GM12878 (cell line): ENCODE measurements at regions not wholly inside any gene's neighbourhood (a gene's known extent, or its start where the extent isn't known, plus 50 kb on each side); places are given as distances from the start of the nearest gene placed in this dataset.

Source experiments
- ATAC-seq: fragments of 200-7000 bp; cut with Tn5 transposase; 3 replicates; pipeline ENCODE4 v1.9.1; 2020; ENCODE audit warnings: mild to moderate bottlenecking, moderate library complexity
- BruUV-seq: library from RNA; stranded (reverse); fragments of 400-500 nt; replicated peaks from 2 replicates; lab custom pipeline; 2021; lab: Mats Ljungman, UMichigan
- CTCF ChIA-PET: fragments of 300-600 bp; sonication (Branson Sonifier 250); formaldehyde crosslinking; extraction: SDS; loops from one replicate; lab custom pipeline; 2021; ENCODE audit warnings: inconsistent platforms; lab: Yijun Ruan, JAX
- POLR2A ChIA-PET: fragments of 350-600 bp; formaldehyde crosslinking; extraction: SDS; loops from one replicate; lab custom pipeline; 2021; ENCODE audit warnings: inconsistent platforms; lab: Charles Lee
- RAD21 ChIA-PET: fragments of 300-600 bp; sonication (Branson Sonifier 250); formaldehyde crosslinking; loops from one replicate; lab custom pipeline; 2023; ENCODE audit warnings: antibody characterized with exemption; ENCODE audit not compliant: unreplicated experiment; lab: Charles Lee
- SMC1A ChIA-PET: fragments of 300-600 bp; sonication (Branson Sonifier 250); formaldehyde crosslinking; loops from one replicate; lab custom pipeline; 2023; ENCODE audit not compliant: unreplicated experiment, uncharacterized antibody; lab: Charles Lee
- DNase-seq: peaks from one replicate; pipeline ENCODE4 v3.0.0-alpha.2; 2011; ENCODE audit warnings: low read depth, low spot score
- FAIRE-seq: peaks from 3 replicates; lab custom pipeline; 2011; peaks lifted over from hg19 to GRCh38; lab: Jason Lieb, UNC
- H2AFZ ChIP-seq: 2 replicates; pipeline ENCODE4 v1.6.0; 2011; ENCODE audit warnings: low read depth, low read length, control low read depth; ENCODE audit not compliant: control insufficient read depth
- H3K27ac ChIP-seq: 2 replicates; pipeline ENCODE4 v1.5.1; 2011; ENCODE audit warnings: control low read depth; ENCODE audit not compliant: control insufficient read depth, insufficient read depth
- H3K27me3 ChIP-seq, 2 experiments: replicated peaks in 1 of 2; 2 replicates each; pipeline versions ENCODE4 v1.6.0 to v1.6.1; 2011; ENCODE audit warnings: low read length in 1 of 2; ENCODE audit not compliant: control insufficient read depth in 2 of 2, insufficient read depth in 2 of 2
- H3K36me3 ChIP-seq, 2 experiments: 2 replicates each; pipeline ENCODE4 v1.5.1; 2011; ENCODE audit warnings: low read length in 1 of 2; ENCODE audit not compliant: control insufficient read depth in 2 of 2, insufficient read depth in 2 of 2
- H3K4me1 ChIP-seq: 2 replicates; pipeline ENCODE4 v1.6.1; 2011; ENCODE audit warnings: mild to moderate bottlenecking, low read length, moderate library complexity, mixed read lengths; ENCODE audit not compliant: control insufficient read depth, insufficient read depth
- H3K4me2 ChIP-seq: 2 replicates; pipeline ENCODE4 v1.6.0; 2011; ENCODE audit warnings: control low read depth; ENCODE audit not compliant: control insufficient read depth, insufficient read depth
- H3K4me3 ChIP-seq: fragments of 200-600 bp; sonication (generic); 2 replicates; pipeline ENCODE4 v1.5.1; 2016
- H3K79me2 ChIP-seq: 2 replicates; pipeline ENCODE4 v1.6.0; 2011; ENCODE audit warnings: low read length; ENCODE audit not compliant: control insufficient read depth, insufficient read depth
- H3K9ac ChIP-seq: 2 replicates; pipeline ENCODE4 v1.8.0; 2011; ENCODE audit warnings: low read length, control low read depth, mixed read lengths; ENCODE audit not compliant: control insufficient read depth, insufficient read depth
- H3K9me3 ChIP-seq: replicated peaks from 3 replicates; pipeline ENCODE4 v1.5.1; 2011; ENCODE audit warnings: mild to moderate bottlenecking, low read length; ENCODE audit not compliant: control insufficient read depth, insufficient read depth
- H4K20me1 ChIP-seq: 2 replicates; pipeline ENCODE4 v1.6.0; 2011; ENCODE audit not compliant: control insufficient read depth, insufficient read depth
- BACH1 ChIP-seq: fragments of 450-650 bp; IDR thresholded peaks from 2 replicates; pipeline ENCODE4 v1.6.1; 2017; ENCODE audit warnings: mild to moderate bottlenecking, borderline replicate concordance
- CBX5 ChIP-seq: sonication (generic); IDR thresholded peaks from 2 replicates; pipeline ENCODE4 v1.6.1; 2016; ENCODE audit warnings: low read depth, moderate library complexity, mild to moderate bottlenecking, inconsistent platforms
- EED ChIP-seq: sonication (generic); IDR thresholded peaks from 2 replicates; pipeline ENCODE4 v1.6.1; 2016; ENCODE audit warnings: antibody characterized with exemption, low read depth
- MXI1 ChIP-seq: fragments of 150-350 bp; IDR thresholded peaks from 2 replicates; pipeline ENCODE4 v1.6.1; 2011; ENCODE audit warnings: low read depth, mild to moderate bottlenecking, inconsistent platforms, low read length, improper control_type of control experiment
- POU2F2 ChIP-seq: IDR thresholded peaks from 3 replicates; pipeline ENCODE4 v1.6.1; 2011; ENCODE audit warnings: low read depth, mild to moderate bottlenecking, low read length, borderline replicate concordance
- RAD51 ChIP-seq: fragments of 450-650 bp; IDR thresholded peaks from 2 replicates; pipeline ENCODE4 v1.6.1; 2016; ENCODE audit warnings: moderate library complexity, mild to moderate bottlenecking, inconsistent platforms
- RELA ChIP-seq: fragments of 450-650 bp; IDR thresholded peaks from 2 replicates; pipeline ENCODE4 v1.8.0; 2014; ENCODE audit warnings: borderline replicate concordance; ENCODE audit not compliant: partially characterized antibody
- SMAD1 ChIP-seq: fragments of 450-650 bp; IDR thresholded peaks from 2 replicates; pipeline ENCODE4 v1.6.1; 2018; ENCODE audit warnings: mild to moderate bottlenecking, low read depth; ENCODE audit not compliant: partially characterized antibody
- SMC3 ChIP-seq: IDR thresholded peaks from 2 replicates; pipeline ENCODE4 v1.6.1; 2011; ENCODE audit warnings: low read length, improper control_type of control experiment, borderline replicate concordance
- SREBF2 ChIP-seq: IDR thresholded peaks from 2 replicates; pipeline ENCODE4 v1.6.1; 2012; ENCODE audit warnings: mild to moderate bottlenecking, low read length
- TAF1 ChIP-seq: IDR thresholded peaks from 2 replicates; pipeline ENCODE4 v1.6.1; 2011; ENCODE audit warnings: mild to moderate bottlenecking, low read depth, low read length, borderline replicate concordance
- WRNIP1 ChIP-seq: IDR thresholded peaks from 2 replicates; pipeline ENCODE4 v1.6.1; 2011; ENCODE audit warnings: low read depth, low read length, improper control_type of control experiment, borderline replicate concordance
- ZZZ3 ChIP-seq: IDR thresholded peaks from 2 replicates; pipeline ENCODE4 v1.6.1; 2011; ENCODE audit warnings: low read depth; ENCODE audit not compliant: control insufficient read depth, insufficient read length
- WGBS: methylation state at CpG from one replicate; pipeline ENCODE4 v1.1.6; 2016; ENCODE audit warnings: low lambda C conversion rate; ENCODE audit not compliant: insufficient replicate concordance, insufficient coverage; ENCODE audit errors: missing lambda C conversion rate; 5-methylcytosine and 5-hydroxymethylcytosine counted together
- in situ Hi-C: fragments of 300-500 bp; cut with MboI; formaldehyde crosslinking; loops from 9 replicates; pipeline ENCODE4 v1.14.3; 2018; ENCODE audit warnings: mixed read lengths
- intact Hi-C: fragments of 100-400 bp; cut with micrococcal nuclease; formaldehyde crosslinking; loops from one replicate; pipeline ENCODE4 v1.14.2; 2022; ENCODE audit not compliant: unreplicated experiment
- TF ChIP-seq, protein P1 (sequence below): fragments of 150-350 bp; IDR thresholded peaks from 2 replicates; pipeline ENCODE4 v1.6.1; 2016; ENCODE audit warnings: low read depth, low read length
- TF ChIP-seq, protein P2 (sequence below): IDR thresholded peaks from 2 replicates; pipeline ENCODE4 v1.6.1; 2011; ENCODE audit warnings: borderline replicate concordance, low read depth, mild to moderate bottlenecking, moderate library complexity, low read length; ENCODE audit not compliant: insufficient read depth, poor library complexity, severe bottlenecking
- TF ChIP-seq, protein P3 (sequence below): fragments of 450-650 bp; formaldehyde crosslinking; IDR thresholded peaks from 2 replicates; pipeline ENCODE4 v1.5.0; 2022; ENCODE audit warnings: mild to moderate bottlenecking, missing genetic modification characterization
- TF ChIP-seq, protein P4 (sequence below): IDR thresholded peaks from 2 replicates; pipeline ENCODE4 v1.6.1; 2011; ENCODE audit warnings: low read depth, low read length, improper control_type of control experiment, borderline replicate concordance

DNA sequence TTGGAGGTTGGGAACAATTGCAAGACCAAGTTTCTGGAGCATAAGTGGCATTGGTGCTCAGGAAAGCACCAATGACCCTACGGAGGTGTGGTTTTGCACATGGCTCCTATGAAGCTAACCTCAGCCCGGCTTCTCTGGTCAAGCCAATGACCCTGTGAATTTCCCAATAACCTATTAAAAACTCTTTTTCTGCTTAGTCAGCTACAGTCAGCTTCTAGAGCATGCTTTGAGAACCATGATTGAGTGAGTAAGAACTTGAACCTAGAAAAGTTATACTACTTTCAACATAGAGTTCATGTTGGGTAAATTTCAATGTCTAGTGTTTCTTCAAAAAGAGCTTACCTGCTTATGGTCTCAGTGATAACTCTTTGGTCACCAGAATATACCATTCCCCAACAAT lies 163.2 kb downstream of the RSL24D1 start:
- WGBS, result 50% methylated on average over 2 of the region's 2 CpGs
- Histone ChIP-seq H3K4me2 (no peak overlapping the region), H2AFZ (no peak overlapping the region), H4K20me1 (no peaks in the 10 kb centered on the region), H3K27me3 (no peaks in the 10 kb centered on the region), H3K9me3 (no peaks in the 10 kb centered on the region), H3K36me3 (no peaks in the 10 kb centered on the region), H3K9ac (no peak overlapping the region), H3K4me1 (no peaks in the 10 kb centered on the region), H3K27ac (no peak overlapping the region), H3K4me3 (no peak overlapping the region), H3K79me2 (no peaks in the 10 kb centered on the region)
- ChIA-PET SMC1A (no interaction called here), CTCF (no interaction called here), RAD21 (no interaction called here), POLR2A (no interaction called here)
- no TSS peak for BruUV-seq
- intact Hi-C loops, result no loop called here
- no peak for ATAC-seq
- in situ Hi-C loops, result no loop called here
- DNase-seq, result no peak
- no peak for FAIRE-seq
- TF ChIP-seq, protein P1, sequence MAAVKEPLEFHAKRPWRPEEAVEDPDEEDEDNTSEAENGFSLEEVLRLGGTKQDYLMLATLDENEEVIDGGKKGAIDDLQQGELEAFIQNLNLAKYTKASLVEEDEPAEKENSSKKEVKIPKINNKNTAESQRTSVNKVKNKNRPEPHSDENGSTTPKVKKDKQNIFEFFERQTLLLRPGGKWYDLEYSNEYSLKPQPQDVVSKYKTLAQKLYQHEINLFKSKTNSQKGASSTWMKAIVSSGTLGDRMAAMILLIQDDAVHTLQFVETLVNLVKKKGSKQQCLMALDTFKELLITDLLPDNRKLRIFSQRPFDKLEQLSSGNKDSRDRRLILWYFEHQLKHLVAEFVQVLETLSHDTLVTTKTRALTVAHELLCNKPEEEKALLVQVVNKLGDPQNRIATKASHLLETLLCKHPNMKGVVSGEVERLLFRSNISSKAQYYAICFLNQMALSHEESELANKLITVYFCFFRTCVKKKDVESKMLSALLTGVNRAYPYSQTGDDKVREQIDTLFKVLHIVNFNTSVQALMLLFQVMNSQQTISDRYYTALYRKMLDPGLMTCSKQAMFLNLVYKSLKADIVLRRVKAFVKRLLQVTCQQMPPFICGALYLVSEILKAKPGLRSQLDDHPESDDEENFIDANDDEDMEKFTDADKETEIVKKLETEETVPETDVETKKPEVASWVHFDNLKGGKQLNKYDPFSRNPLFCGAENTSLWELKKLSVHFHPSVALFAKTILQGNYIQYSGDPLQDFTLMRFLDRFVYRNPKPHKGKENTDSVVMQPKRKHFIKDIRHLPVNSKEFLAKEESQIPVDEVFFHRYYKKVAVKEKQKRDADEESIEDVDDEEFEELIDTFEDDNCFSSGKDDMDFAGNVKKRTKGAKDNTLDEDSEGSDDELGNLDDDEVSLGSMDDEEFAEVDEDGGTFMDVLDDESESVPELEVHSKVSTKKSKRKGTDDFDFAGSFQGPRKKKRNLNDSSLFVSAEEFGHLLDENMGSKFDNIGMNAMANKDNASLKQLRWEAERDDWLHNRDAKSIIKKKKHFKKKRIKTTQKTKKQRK, result no peak
- no peak for TF ChIP-seq RELA
- TF ChIP-seq BACH1, result no peak
- no peak for TF ChIP-seq CBX5
- no peak for TF ChIP-seq SMC3
- no peak for TF ChIP-seq TAF1
- no peak for TF ChIP-seq RAD51
- TF ChIP-seq SMAD1, result no peak
- TF ChIP-seq SREBF2, result no peak
- no peak for TF ChIP-seq ZZZ3
- TF ChIP-seq, protein P2, sequence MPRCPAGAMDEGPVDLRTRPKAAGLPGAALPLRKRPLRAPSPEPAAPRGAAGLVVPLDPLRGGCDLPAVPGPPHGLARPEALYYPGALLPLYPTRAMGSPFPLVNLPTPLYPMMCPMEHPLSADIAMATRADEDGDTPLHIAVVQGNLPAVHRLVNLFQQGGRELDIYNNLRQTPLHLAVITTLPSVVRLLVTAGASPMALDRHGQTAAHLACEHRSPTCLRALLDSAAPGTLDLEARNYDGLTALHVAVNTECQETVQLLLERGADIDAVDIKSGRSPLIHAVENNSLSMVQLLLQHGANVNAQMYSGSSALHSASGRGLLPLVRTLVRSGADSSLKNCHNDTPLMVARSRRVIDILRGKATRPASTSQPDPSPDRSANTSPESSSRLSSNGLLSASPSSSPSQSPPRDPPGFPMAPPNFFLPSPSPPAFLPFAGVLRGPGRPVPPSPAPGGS, result no peak
- TF ChIP-seq, protein P3, sequence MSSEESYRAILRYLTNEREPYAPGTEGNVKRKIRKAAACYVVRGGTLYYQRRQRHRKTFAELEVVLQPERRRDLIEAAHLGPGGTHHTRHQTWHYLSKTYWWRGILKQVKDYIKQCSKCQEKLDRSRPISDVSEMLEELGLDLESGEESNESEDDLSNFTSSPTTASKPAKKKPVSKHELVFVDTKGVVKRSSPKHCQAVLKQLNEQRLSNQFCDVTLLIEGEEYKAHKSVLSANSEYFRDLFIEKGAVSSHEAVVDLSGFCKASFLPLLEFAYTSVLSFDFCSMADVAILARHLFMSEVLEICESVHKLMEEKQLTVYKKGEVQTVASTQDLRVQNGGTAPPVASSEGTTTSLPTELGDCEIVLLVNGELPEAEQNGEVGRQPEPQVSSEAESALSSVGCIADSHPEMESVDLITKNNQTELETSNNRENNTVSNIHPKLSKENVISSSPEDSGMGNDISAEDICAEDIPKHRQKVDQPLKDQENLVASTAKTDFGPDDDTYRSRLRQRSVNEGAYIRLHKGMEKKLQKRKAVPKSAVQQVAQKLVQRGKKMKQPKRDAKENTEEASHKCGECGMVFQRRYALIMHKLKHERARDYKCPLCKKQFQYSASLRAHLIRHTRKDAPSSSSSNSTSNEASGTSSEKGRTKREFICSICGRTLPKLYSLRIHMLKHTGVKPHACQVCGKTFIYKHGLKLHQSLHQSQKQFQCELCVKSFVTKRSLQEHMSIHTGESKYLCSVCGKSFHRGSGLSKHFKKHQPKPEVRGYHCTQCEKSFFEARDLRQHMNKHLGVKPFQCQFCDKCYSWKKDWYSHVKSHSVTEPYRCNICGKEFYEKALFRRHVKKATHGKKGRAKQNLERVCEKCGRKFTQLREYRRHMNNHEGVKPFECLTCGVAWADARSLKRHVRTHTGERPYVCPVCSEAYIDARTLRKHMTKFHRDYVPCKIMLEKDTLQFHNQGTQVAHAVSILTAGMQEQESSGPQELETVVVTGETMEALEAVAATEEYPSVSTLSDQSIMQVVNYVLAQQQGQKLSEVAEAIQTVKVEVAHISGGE (CRISPR knock-in tag), result no peak
- TF ChIP-seq WRNIP1, result no peak
- TF ChIP-seq MXI1, result no peak
- no peak for TF ChIP-seq POU2F2
- TF ChIP-seq, protein P4, sequence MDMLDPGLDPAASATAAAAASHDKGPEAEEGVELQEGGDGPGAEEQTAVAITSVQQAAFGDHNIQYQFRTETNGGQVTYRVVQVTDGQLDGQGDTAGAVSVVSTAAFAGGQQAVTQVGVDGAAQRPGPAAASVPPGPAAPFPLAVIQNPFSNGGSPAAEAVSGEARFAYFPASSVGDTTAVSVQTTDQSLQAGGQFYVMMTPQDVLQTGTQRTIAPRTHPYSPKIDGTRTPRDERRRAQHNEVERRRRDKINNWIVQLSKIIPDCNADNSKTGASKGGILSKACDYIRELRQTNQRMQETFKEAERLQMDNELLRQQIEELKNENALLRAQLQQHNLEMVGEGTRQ, result no peak
- no peak for TF ChIP-seq EED
